Caco-2 (cell line): ENCODE measurements at regions not wholly inside any gene's neighbourhood (a gene's known extent, or its start where the extent isn't known, plus 50 kb on each side); places are given as distances from the start of the nearest gene placed in this dataset.

Source experiments
- BruUV-seq: library from RNA; stranded (reverse); fragments of 400-500 nt; replicated peaks from 2 replicates; lab custom pipeline; 2021; lab: Mats Ljungman, UMichigan
- CTCF ChIA-PET: fragments of 300-600 bp; sonication (Branson Sonifier 250); formaldehyde crosslinking; loops from one replicate; lab custom pipeline; 2022; ENCODE audit warnings: antibody characterized with exemption; lab: Charles Lee
- POLR2A ChIA-PET: fragments of 300-600 bp; sonication (Branson Sonifier 250); formaldehyde crosslinking; loops from one replicate; lab custom pipeline; 2022; ENCODE audit warnings: antibody characterized with exemption; lab: Charles Lee
- DNase-seq, 2 experiments: peaks; one replicate each; pipeline versions ENCODE4 v3.0.0 to v3.0.0-alpha.2; 2020 to 2022
- H3K27me3 ChIP-seq: replicated peaks from 2 replicates; pipeline ENCODE4 v1.6.0; 2011; ENCODE audit warnings: low read length; ENCODE audit not compliant: control insufficient read depth, insufficient read depth
- H3K36me3 ChIP-seq: 2 replicates; pipeline ENCODE4 v1.5.1; 2011; ENCODE audit warnings: low read length; ENCODE audit not compliant: control insufficient read depth, insufficient read depth
- H3K4me1 ChIP-seq: fragments of 250-450 bp; sonication (Bioruptor Pico); 2 replicates; pipeline ENCODE4 v1.5.1; 2020; ENCODE audit warnings: mild to moderate bottlenecking
- H3K4me3 ChIP-seq: 2 replicates; pipeline ENCODE4 v1.5.1; 2011; ENCODE audit warnings: low read depth, mild to moderate bottlenecking, control low read depth, low read length
- H3K9me3 ChIP-seq: fragments of 250-450 bp; sonication (Bioruptor Pico); 2 replicates; pipeline ENCODE4 v1.5.1; 2020; ENCODE audit warnings: mild to moderate bottlenecking, moderate library complexity
- H3K27ac Mint-ChIP-seq: one replicate; pipeline ENCODE4 v1.8.0; 2022; ENCODE audit warnings: mixed read lengths; ENCODE audit not compliant: unreplicated experiment
- H3K27me3 Mint-ChIP-seq: one replicate; pipeline ENCODE4 v1.8.0; 2022; ENCODE audit warnings: mixed read lengths; ENCODE audit not compliant: insufficient read depth, unreplicated experiment
- H3K36me3 Mint-ChIP-seq: one replicate; pipeline ENCODE4 v1.8.0; 2022; ENCODE audit warnings: mild to moderate bottlenecking, mixed read lengths; ENCODE audit not compliant: insufficient read depth, unreplicated experiment
- H3K4me1 Mint-ChIP-seq: one replicate; pipeline ENCODE4 v1.8.0; 2022; ENCODE audit warnings: low read depth, mixed read lengths; ENCODE audit not compliant: unreplicated experiment
- H3K4me3 Mint-ChIP-seq: one replicate; pipeline ENCODE4 v1.8.0; 2022; ENCODE audit warnings: mild to moderate bottlenecking, moderate library complexity, mixed read lengths; ENCODE audit not compliant: unreplicated experiment
- H3K9me3 Mint-ChIP-seq: one replicate; pipeline ENCODE4 v1.8.0; 2022; ENCODE audit warnings: mixed read lengths; ENCODE audit not compliant: unreplicated experiment
- intact Hi-C: fragments of 100-400 bp; cut with micrococcal nuclease; formaldehyde crosslinking; loops from one replicate; pipeline ENCODE4 v1.10.0; 2022; ENCODE audit not compliant: unreplicated experiment
- TF ChIP-seq, protein P1 (sequence below), 2 experiments: fragments of 200-600 bp in 1 of 2; IDR thresholded peaks; 1 replicate in 1 of 2; 2 replicates in 1 of 2; pipeline versions ENCODE4 v1.5.1 to v1.8.0; 2011 to 2022; ENCODE audit warnings: antibody characterized with exemption in 1 of 2, control low read depth in 1 of 2, inconsistent platforms in 1 of 2, low read depth in 1 of 2, low read length in 1 of 2, mild to moderate bottlenecking in 1 of 2, moderate library complexity in 1 of 2; ENCODE audit not compliant: insufficient read depth in 1 of 2, severe bottlenecking in 1 of 2, unreplicated experiment in 1 of 2

DNA sequence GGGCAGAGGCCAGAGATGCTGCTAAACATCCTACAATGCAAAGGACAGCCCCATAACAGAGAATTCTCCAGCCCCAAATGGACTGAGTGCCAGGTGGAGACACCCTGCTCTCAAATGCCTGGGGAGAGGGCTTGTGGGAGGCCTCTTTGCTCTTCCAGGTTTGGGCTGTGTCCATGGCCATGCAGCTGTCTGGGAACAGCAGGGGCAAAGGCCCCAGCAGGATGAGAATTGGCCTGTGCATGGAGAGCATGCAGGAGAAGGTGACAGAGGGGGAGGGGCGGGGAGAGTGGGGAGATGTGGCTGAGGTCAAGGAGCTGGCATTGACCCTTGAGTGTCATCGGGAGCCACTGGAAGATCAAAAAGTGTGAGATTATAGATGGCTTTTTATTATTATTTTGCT, 111.5 kb upstream of the ERCC6L2 start:
- TF ChIP-seq, protein P1, sequence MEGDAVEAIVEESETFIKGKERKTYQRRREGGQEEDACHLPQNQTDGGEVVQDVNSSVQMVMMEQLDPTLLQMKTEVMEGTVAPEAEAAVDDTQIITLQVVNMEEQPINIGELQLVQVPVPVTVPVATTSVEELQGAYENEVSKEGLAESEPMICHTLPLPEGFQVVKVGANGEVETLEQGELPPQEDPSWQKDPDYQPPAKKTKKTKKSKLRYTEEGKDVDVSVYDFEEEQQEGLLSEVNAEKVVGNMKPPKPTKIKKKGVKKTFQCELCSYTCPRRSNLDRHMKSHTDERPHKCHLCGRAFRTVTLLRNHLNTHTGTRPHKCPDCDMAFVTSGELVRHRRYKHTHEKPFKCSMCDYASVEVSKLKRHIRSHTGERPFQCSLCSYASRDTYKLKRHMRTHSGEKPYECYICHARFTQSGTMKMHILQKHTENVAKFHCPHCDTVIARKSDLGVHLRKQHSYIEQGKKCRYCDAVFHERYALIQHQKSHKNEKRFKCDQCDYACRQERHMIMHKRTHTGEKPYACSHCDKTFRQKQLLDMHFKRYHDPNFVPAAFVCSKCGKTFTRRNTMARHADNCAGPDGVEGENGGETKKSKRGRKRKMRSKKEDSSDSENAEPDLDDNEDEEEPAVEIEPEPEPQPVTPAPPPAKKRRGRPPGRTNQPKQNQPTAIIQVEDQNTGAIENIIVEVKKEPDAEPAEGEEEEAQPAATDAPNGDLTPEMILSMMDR (IDR thresholded peaks at IDR 0.05; ENCODE audit: insufficient read depth in 1 of 2, low read depth in 1 of 2, low read length in 1 of 2, severe bottlenecking in 1 of 2, unreplicated experiment in 1 of 2) = no peak
- Histone ChIP-seq H3K36me3 (no peaks in the 10 kb centered on the region), H3K27me3 (no peaks in the 10 kb centered on the region), H3K4me1 (no peaks in the 10 kb centered on the region), H3K9me3 (no peaks in the 10 kb centered on the region), H3K4me3 (no peak overlapping the region)
- BruUV-seq = no TSS peak
- Mint-ChIP-seq H3K27ac (no peak overlapping the region), H3K4me1 (peaks cover 12% of the 10 kb centered on the region), H3K4me3 (no peak overlapping the region), H3K36me3 (no peaks in the 10 kb centered on the region), H3K27me3 (no peaks in the 10 kb centered on the region), H3K9me3 (no peaks in the 10 kb centered on the region)
- POLR2A ChIA-PET = no interaction called here
- intact Hi-C loops = no loop called here
- CTCF ChIA-PET = no interaction called here
- DNase-seq = no peak

DNA sequence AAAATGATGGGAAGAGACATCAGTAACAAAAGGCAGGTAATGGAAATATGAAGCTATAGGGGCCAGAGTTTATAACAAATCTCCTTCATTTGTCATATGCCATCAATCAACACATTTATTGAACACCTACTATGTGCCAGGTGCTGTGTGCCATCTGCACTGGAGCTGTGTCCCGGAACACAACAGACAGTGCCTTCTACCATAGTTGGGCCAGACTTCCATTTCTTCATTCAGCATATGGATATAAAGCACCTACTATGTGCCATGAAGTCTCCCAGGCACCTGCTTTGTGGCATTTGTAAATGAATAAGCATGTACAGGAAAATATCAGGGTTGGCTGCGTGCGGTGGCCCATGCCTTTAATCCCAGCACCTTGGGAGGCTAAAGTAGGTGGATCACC, 112.5 kb upstream of the ERCC6L2 start:
- Mint-ChIP-seq H3K27ac (no peak overlapping the region), H3K9me3 (no peaks in the 10 kb centered on the region), H3K4me1 (peaks cover 12% of the 10 kb centered on the region), H3K36me3 (no peaks in the 10 kb centered on the region), H3K4me3 (no peak overlapping the region), H3K27me3 (no peaks in the 10 kb centered on the region)
- no TSS peak for BruUV-seq
- no peak overlapping the region for H3K4me3 ChIP-seq
- ChIA-PET CTCF (no interaction called here), POLR2A (no interaction called here)
- TF ChIP-seq, protein P1 (IDR thresholded peaks at IDR 0.05; ENCODE audit: insufficient read depth in 1 of 2, low read depth in 1 of 2, low read length in 1 of 2, severe bottlenecking in 1 of 2, unreplicated experiment in 1 of 2) = no peak
- no peak for DNase-seq
- intact Hi-C loops = no loop called here
- H3K27me3 ChIP-seq = no peaks in the 10 kb centered on the region
- no peaks in the 10 kb centered on the region for H3K36me3 ChIP-seq
- no peaks in the 10 kb centered on the region for H3K9me3 ChIP-seq
- no peaks in the 10 kb centered on the region for H3K4me1 ChIP-seq

DNA sequence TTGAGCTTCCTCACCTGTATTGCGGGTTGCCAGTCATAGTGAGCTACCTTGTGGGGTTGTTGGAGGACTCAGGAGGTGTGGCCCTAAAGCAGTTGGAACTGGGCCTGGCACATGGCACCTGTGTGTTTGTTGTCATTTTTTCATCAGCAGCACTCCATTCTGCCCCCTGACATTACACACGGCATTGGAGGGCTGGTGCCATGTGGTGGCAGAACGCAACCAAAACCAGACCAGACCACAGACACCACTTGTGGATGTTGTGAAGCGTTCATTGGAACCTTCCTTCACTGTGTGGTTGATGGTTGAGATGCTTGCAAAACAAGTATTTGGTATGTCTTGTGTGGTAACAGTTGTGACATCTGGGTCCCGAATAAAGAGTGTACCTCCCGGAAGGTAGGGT, 113.2 kb upstream of the ERCC6L2 start:
- H3K9me3 Mint-ChIP-seq = no peaks in the 10 kb centered on the region
- POLR2A ChIA-PET = no interaction called here
- H3K9me3 ChIP-seq = no peaks in the 10 kb centered on the region
- BruUV-seq = no TSS peak
- H3K36me3 ChIP-seq = no peaks in the 10 kb centered on the region
- H3K4me3 ChIP-seq = no peak overlapping the region
- no peaks in the 10 kb centered on the region for H3K27me3 ChIP-seq
- no peaks in the 10 kb centered on the region for H3K4me1 ChIP-seq
- peaks cover 12% of the 10 kb centered on the region for H3K4me1 Mint-ChIP-seq
- CTCF ChIA-PET = interaction anchor here (0.6 kb wide), 1 partner anchor 487 kb away, joined by 3 read pairs; no protein-coding TSS in a partner anchor
- no peak for DNase-seq
- intact Hi-C loops = no loop called here
- H3K36me3 Mint-ChIP-seq = no peaks in the 10 kb centered on the region
- H3K27me3 Mint-ChIP-seq = no peaks in the 10 kb centered on the region
- TF ChIP-seq, protein P1 (IDR thresholded peaks at IDR 0.05; ENCODE audit: insufficient read depth in 1 of 2, low read depth in 1 of 2, low read length in 1 of 2, severe bottlenecking in 1 of 2, unreplicated experiment in 1 of 2) = no peak
- H3K27ac Mint-ChIP-seq = no peak overlapping the region
- H3K4me3 Mint-ChIP-seq = no peak overlapping the region
